ENCODE measurements at regions not wholly inside any gene's neighbourhood (a gene's known extent, or its start where the extent isn't known, plus 50 kb on each side); places are given as distances from the start of the nearest gene placed in this dataset.
A peak's percentile ranks its signal among the peaks of the same experiment; 100 is the strongest.

GRCh38 chr4:57658673-57659072 lies 548.5 kb upstream of the IGFBP7 start:
- H3K27me3 Mint-ChIP-seq = no peaks in the 10 kb centered on the region
- peaks cover 0 to 1% (median 0%) of the 10 kb centered on the region in 3 donors for H3K4me1 Mint-ChIP-seq
- H3K27ac Mint-ChIP-seq = no peak overlapping the region
- H3K36me3 Mint-ChIP-seq = no peaks in the 10 kb centered on the region
- peaks cover 1 to 3% (median 3%) of the 10 kb centered on the region in 3 donors for H3K9me3 Mint-ChIP-seq
- H3K4me3 Mint-ChIP-seq = no peak overlapping the region

DNA sequence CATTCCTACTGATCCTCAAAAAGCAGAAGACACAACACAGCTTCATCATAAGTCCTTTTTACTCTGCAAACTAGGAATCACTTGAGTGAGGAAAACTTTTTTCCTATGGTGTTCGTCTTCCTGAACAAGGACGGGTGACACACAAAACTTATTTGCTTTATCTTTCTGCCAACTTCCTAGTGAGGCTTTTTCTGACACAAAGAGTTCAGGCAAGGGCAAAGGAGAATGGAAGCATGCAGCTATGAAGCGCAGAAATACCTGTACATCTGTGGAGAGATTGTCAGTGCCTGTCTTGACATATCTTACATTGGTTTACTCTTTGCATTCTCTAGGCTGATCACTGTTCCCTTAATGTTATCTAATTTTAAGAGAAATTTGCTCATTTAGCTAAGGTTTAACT lies 548.0 kb upstream of the IGFBP7 start:
- H3K36me3 Mint-ChIP-seq = no peaks in the 10 kb centered on the region
- H3K4me3 Mint-ChIP-seq = no peak overlapping the region
- H3K9me3 Mint-ChIP-seq = peaks cover 1 to 3% (median 3%) of the 10 kb centered on the region in 3 donors
- no peaks in the 10 kb centered on the region for H3K27me3 Mint-ChIP-seq
- no peak overlapping the region for H3K27ac Mint-ChIP-seq
- peaks cover 0 to 1% (median 0%) of the 10 kb centered on the region in 3 donors for H3K4me1 Mint-ChIP-seq

DNA sequence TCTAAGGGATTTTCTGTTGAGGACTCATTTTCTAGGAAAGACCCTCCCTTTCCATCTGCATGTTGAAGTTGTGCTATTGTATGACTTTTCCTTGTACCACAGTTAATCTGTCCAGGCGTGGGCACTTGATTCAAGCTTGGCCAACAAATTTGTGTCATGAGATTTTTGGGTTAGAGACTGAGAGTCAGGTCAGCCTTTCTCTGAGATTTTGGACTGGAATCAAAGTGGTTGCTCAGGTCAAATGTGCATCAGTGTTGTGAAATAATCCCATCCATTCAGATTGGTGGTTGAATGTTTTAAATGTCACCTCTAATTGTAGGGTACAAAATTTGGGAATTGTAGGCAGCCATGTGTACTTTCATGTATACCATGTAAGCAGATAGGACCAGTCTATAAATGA lies 545.2 kb upstream of the IGFBP7 start:
- H3K9me3 Mint-ChIP-seq = peaks cover 3 to 8% (median 3%) of the 10 kb centered on the region in 3 donors
- H3K27ac Mint-ChIP-seq = no peak overlapping the region
- H3K4me1 Mint-ChIP-seq = peaks cover 0 to 1% (median 0%) of the 10 kb centered on the region in 3 donors
- H3K4me3 Mint-ChIP-seq = no peak overlapping the region
- H3K36me3 Mint-ChIP-seq = no peaks in the 10 kb centered on the region
- H3K27me3 Mint-ChIP-seq = peaks cover 1% of the 10 kb centered on the region

GRCh38 chr4:57652779-57653178 lies 542.6 kb upstream of the IGFBP7 start:
- Mint-ChIP-seq H3K27me3 (peaks cover 1% of the 10 kb centered on the region), H3K4me3 (no peak overlapping the region), H3K27ac (no peak overlapping the region), H3K9me3 (peaks cover 3 to 8% (median 3%) of the 10 kb centered on the region in 3 donors), H3K36me3 (no peaks in the 10 kb centered on the region), H3K4me1 (peaks cover 0 to 1% (median 0%) of the 10 kb centered on the region in 3 donors)

DNA sequence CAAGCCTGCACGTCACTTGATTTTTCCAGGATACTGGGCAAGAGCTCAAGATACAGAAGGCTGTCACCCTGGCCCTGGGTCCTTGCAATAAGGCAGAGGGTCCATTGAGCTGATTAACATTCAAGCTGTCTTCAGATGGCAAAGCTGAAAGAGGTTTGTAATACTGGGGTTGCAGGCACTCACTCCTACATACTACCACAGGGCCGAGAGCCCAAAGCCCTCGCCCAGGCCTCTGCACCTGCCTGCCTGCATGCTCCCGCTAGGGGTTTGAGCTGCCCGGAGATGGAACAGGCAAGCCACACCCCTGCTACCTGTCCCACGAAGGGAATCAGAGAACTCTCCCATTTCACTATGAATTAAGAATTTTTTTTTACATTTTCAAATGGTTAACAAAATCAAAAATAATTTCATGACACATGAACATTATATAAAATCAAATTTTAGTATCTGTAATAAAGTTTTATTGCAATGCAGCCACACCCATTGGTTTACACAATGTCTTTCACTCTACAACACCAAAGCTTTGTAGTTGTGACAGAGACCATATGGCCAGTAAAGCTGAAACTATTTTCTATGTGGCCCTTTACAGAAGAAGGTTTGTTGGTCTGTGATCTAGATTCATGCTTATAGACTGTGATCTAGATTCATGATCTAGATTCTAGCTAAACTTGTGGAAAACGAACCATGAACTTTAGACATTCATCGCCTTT lies 530.4 kb upstream of the IGFBP7 start:
- no peaks in the 10 kb centered on the region for H3K27me3 Mint-ChIP-seq

GRCh38 chr4:57639561-57640382 lies 529.6 kb upstream of the IGFBP7 start:
- H3K36me3 Mint-ChIP-seq = no peaks in the 10 kb centered on the region
- H3K27me3 Mint-ChIP-seq = no peaks in the 10 kb centered on the region
- no peaks in the 10 kb centered on the region for H3K4me1 Mint-ChIP-seq
- H3K9me3 Mint-ChIP-seq = peaks cover 0 to 4% (median 0%) of the 10 kb centered on the region in 3 donors
- H3K27ac Mint-ChIP-seq = no peak overlapping the region
- no peak overlapping the region for H3K4me3 Mint-ChIP-seq

More for the DNA sequence above, 530.4 kb upstream of the IGFBP7 start:
- Mint-ChIP-seq H3K4me1 (no peaks in the 10 kb centered on the region), H3K4me3 (no peak overlapping the region), H3K36me3 (no peaks in the 10 kb centered on the region), H3K27ac (no peak overlapping the region), H3K9me3 (peaks cover 0 to 4% (median 0%) of the 10 kb centered on the region in 3 donors)

- Mint-ChIP-seq H3K4me1 (no peaks in the 10 kb centered on the region), H3K9me3 (peaks cover 0 to 12% (median 3%) of the 10 kb centered on the region in 3 donors), H3K27me3 (no peaks in the 10 kb centered on the region), H3K27ac (no peak overlapping the region), H3K4me3 (no peak overlapping the region), H3K36me3 (no peaks in the 10 kb centered on the region)
These were observed 525.7 kb upstream of the IGFBP7 start for GRCh38 chr4:57635910-57636309.

DNA sequence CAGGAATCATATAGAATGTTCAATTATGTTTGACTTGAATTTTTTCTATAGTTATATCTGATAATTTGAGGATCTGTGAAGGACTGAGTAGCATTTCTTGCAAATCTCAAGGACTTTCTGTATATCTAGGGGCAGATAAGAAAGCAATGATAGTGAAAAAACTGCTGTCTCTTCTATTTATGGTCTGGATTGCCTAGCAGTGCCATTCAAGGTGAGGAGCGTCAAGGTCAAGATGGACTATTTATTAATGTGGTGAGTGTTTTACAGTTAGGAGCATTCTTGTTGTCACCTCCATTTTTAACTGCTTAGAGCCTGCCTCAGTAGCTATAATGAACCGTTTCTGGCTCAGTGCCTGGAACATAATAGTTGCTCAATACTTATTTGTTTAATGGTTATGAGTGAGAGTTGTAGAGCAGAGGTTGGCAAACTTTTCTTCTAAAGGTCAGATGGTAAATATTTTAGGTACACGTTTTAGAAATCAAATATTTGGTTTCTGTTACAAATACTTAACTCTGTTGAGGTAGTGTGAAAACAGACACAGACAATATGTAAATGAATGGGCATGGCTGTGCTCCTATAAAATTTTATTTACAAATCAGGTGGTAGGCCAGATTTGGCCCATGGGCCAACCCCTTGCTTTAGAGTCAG lies 523.2 kb upstream of the IGFBP7 start:
- Mint-ChIP-seq H3K36me3 (no peaks in the 10 kb centered on the region), H3K9me3 (peaks cover 3 to 12% (median 3%) of the 10 kb centered on the region in 3 donors), H3K4me1 (no peaks in the 10 kb centered on the region), H3K4me3 (no peak overlapping the region), H3K27me3 (no peaks in the 10 kb centered on the region), H3K27ac (no peak overlapping the region)

- Mint-ChIP-seq H3K4me1 (no peaks in the 10 kb centered on the region), H3K27ac (no peak overlapping the region)
These were observed 522.4 kb upstream of the IGFBP7 start for GRCh38 chr4:57632564-57632963.

DNA sequence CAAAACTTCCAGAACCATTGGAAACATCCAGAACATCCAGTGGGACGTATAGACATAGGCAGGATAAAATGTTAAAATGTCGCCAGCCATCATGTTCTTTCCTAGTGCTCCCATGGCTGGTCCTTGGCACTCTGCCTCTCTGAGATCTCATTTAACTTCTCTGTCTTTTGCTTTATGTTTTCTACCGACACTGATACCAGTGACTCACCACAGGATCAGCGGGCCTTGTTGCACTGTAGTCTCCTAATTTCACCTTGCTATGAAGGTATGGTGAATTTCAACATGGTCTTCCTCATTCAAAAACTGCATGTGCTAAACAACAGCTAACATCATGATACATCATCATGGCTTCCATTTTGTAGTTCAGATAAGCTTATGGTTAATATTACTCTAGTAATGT lies 521.0 kb upstream of the IGFBP7 start:
- Mint-ChIP-seq H3K36me3 (no peaks in the 10 kb centered on the region), H3K27ac (no peak overlapping the region), H3K9me3 (peaks cover 3 to 12% (median 5%) of the 10 kb centered on the region in 3 donors), H3K4me1 (no peaks in the 10 kb centered on the region), H3K4me3 (no peak overlapping the region), H3K27me3 (no peaks in the 10 kb centered on the region)

More at GRCh38 chr4:57632564-57632963, 522.4 kb upstream of the IGFBP7 start:
- peaks cover 3 to 13% (median 5%) of the 10 kb centered on the region in 3 donors for H3K9me3 Mint-ChIP-seq
- no peaks in the 10 kb centered on the region for H3K36me3 Mint-ChIP-seq
- H3K27me3 Mint-ChIP-seq = no peaks in the 10 kb centered on the region
- no peak overlapping the region for H3K4me3 Mint-ChIP-seq

DNA sequence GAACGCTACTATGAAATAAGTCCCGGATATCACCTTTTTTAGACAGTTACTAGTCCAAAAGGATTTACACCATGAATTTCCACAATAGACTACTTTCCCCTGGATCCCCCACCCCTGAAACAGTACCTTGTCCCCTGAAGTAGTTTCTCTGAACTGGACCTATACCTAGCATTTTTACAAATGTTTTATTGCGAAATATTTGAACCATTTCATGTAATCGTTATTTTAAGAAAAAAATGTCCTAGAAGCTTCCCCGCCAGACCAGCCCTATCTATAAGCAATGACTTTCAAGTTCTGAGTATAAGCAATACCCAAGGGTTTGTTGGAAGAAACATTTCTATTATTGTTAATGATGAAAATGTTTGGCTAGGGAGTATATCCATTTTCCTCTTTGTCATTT lies 517.8 kb upstream of the IGFBP7 start:
- peaks cover 3 to 14% (median 7%) of the 10 kb centered on the region in 3 donors for H3K9me3 Mint-ChIP-seq
- no peak overlapping the region for H3K4me3 Mint-ChIP-seq
- H3K27ac Mint-ChIP-seq = no peak overlapping the region
- peaks cover 1% of the 10 kb centered on the region for H3K27me3 Mint-ChIP-seq
- H3K36me3 Mint-ChIP-seq = no peaks in the 10 kb centered on the region
- no peaks in the 10 kb centered on the region for H3K4me1 Mint-ChIP-seq

- H3K4me3 Mint-ChIP-seq = no peak overlapping the region
- no peaks in the 10 kb centered on the region for H3K27me3 Mint-ChIP-seq
- peaks cover 3 to 9% (median 3%) of the 10 kb centered on the region in 3 donors for H3K9me3 Mint-ChIP-seq
- peaks cover 2% of the 10 kb centered on the region for H3K36me3 Mint-ChIP-seq
- H3K27ac Mint-ChIP-seq = no peak overlapping the region
- no peaks in the 10 kb centered on the region for H3K4me1 Mint-ChIP-seq
These were observed 504.2 kb upstream of the IGFBP7 start for GRCh38 chr4:57614257-57614932.

DNA sequence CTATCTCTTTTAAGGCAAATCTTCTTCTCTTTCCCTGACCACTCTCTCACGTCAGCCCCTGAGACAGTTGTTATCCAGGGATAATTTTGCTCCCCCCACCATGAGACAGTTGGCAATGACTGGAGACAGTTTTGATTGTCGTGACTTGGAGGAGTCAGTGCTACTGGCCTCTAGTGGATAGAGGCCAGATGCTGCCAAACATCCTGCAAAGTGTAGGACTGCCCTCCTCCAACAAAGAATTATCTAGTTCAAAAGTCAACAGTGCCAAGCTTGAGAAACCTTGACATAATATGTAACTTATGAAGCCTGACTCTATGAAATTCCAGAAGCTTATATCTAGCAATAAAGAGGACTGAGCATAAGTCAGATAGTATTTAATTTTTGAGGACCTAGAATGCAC lies 502.1 kb upstream of the IGFBP7 start:
- Mint-ChIP-seq H3K27ac (no peak overlapping the region), H3K4me1 (no peaks in the 10 kb centered on the region), H3K4me3 (no peak overlapping the region), H3K9me3 (peaks cover 3 to 9% (median 5%) of the 10 kb centered on the region in 3 donors), H3K36me3 (peaks cover 2% of the 10 kb centered on the region), H3K27me3 (no peaks in the 10 kb centered on the region)

DNA sequence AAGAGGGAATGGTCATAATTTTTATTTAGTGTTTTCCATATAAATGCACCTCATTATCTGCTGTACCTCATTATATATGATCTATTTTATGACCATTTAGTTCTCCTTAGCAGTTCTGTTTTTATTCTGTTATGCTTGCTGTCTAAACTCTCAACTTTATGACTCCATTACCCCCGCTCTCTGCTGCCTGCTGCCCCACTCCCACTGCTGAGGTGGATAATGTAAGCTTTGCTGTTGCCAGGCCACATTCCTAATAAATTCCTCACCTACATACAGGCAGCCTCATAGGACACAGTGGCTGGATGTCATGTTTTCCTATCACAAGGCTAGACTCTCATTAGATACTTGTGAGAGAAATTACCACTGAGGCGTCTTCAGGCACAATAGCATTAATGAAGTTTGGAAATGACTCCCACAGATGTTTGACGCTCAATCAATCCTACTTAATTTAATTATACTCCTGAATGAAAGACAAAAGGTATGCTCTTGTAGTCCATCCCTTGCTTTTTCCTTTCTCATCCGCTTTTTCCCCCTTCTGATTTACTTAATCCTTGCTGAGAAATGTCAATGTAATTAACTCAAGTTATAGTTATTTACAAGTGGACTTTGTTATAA lies 497.5 kb upstream of the IGFBP7 start:
- Mint-ChIP-seq H3K27me3 (no peaks in the 10 kb centered on the region), H3K9me3 (peaks cover 0 to 7% (median 6%) of the 10 kb centered on the region in 3 donors), H3K4me1 (no peaks in the 10 kb centered on the region), H3K27ac (no peak overlapping the region), H3K4me3 (peak overlapping the region in 1 of 4 donors; percentile 18), H3K36me3 (peaks cover 2% of the 10 kb centered on the region)

All from IgD-negative memory B cell (primary cell).